Muscle layer of duodenum (tissue), 2 donors: ENCODE measurements at regions not wholly inside any gene's neighbourhood (a gene's known extent, or its start where the extent isn't known, plus 50 kb on each side); places are given as distances from the start of the nearest gene placed in this dataset.

ENCODE experiments used
- H3K27ac ChIP-seq: one replicate; pipeline ENCODE4 v1.7.0; 2013; ENCODE audit warnings: mild to moderate bottlenecking, low read length
- H3K27me3 ChIP-seq: one replicate; pipeline ENCODE4 v1.7.0; 2013; ENCODE audit warnings: low read depth, mild to moderate bottlenecking, control low read depth, low read length
- H3K36me3 ChIP-seq, 2 donors: one replicate each; pipeline ENCODE4 v1.7.0; 2013; ENCODE audit warnings: low read length in 2 of 2, control low read depth in 1 of 2, mild to moderate bottlenecking in 1 of 2; ENCODE audit not compliant: insufficient read depth in 2 of 2, control insufficient read depth in 1 of 2
- H3K4me1 ChIP-seq, 2 donors: one replicate each; pipeline ENCODE4 v1.7.0; 2013; ENCODE audit warnings: low read length in 2 of 2, mild to moderate bottlenecking in 2 of 2, control low read depth in 1 of 2, moderate library complexity in 1 of 2; ENCODE audit not compliant: insufficient read depth in 2 of 2, control insufficient read depth in 1 of 2
- H3K4me3 ChIP-seq, 2 donors: one replicate each; pipeline ENCODE4 v1.7.0; 2013; ENCODE audit warnings: low read length in 2 of 2, low read depth in 1 of 2, mild to moderate bottlenecking in 1 of 2
- H3K9me3 ChIP-seq, 2 donors: one replicate each; pipeline ENCODE4 v1.7.0; 2013; ENCODE audit warnings: low read length in 2 of 2, control low read depth in 1 of 2, mild to moderate bottlenecking in 1 of 2; ENCODE audit not compliant: control insufficient read depth in 1 of 2
- donor health status: healthy.

DNA sequence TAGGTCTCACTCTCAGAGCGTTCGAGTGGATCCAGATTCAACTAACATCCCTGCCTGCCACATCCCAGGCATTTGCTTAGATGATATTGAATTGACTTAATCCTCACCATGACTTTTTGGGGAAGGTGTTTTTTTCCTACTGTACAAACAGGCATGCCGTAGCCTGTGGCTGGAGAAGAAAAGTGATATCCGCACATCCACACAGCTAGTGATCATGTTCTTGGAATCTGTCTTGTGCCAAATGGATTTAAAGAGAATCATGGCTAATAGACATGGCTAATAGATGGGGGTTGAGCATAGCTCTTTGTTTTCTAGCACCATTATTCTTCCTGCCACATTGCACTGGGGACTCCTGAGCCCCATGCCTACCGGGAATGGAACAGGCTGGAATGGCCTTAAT, 82.1 kb upstream of the THY1 start:
- Histone ChIP-seq H3K4me3 (no peak overlapping the region), H3K27ac (no peak overlapping the region), H3K4me1 (no peaks in the 10 kb centered on the region), H3K27me3 (no peaks in the 10 kb centered on the region), H3K36me3 (no peaks in the 10 kb centered on the region), H3K9me3 (no peaks in the 10 kb centered on the region)

GRCh38 chr11:119504371-119504770, 81.4 kb upstream of the THY1 start:
- Histone ChIP-seq H3K4me1 (no peaks in the 10 kb centered on the region), H3K36me3 (no peaks in the 10 kb centered on the region), H3K27me3 (no peaks in the 10 kb centered on the region), H3K4me3 (no peak overlapping the region), H3K27ac (no peak overlapping the region), H3K9me3 (no peaks in the 10 kb centered on the region)

DNA sequence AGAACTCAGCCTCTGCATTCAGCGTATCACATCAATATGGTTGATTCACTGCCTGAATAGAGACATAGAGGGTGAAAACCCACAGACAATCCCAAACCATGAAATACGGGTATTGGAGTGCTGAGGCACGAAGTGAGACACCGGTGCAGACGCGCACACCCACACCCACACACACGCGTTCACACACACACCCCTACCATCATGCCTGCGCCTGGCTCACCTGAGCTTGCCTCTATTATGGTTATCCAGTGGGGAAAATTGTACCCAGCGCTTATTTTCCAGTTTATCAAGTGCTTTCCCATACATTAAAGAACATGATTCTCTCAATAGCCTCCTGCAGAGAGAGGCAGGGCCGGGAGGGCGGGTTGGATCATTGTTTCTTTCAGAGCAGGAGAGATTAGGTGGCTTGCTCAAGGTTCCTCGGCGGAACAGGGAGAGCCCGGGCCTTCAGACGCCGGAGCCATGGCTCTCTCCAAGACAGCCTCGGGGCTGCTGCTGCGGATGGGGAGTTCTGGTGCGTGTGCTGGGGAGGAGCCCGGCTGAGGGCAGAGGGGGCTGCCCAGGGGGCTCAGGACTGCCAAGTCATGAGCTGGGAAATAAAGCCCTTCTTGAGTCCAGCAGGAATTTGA, 78.9 kb upstream of the THY1 start:
- no peaks in the 10 kb centered on the region for H3K36me3 ChIP-seq
- no peaks in the 10 kb centered on the region for H3K9me3 ChIP-seq
- no peaks in the 10 kb centered on the region for H3K27me3 ChIP-seq
- no peak overlapping the region for H3K27ac ChIP-seq
- H3K4me1 ChIP-seq = no peaks in the 10 kb centered on the region
- no peak overlapping the region for H3K4me3 ChIP-seq

DNA sequence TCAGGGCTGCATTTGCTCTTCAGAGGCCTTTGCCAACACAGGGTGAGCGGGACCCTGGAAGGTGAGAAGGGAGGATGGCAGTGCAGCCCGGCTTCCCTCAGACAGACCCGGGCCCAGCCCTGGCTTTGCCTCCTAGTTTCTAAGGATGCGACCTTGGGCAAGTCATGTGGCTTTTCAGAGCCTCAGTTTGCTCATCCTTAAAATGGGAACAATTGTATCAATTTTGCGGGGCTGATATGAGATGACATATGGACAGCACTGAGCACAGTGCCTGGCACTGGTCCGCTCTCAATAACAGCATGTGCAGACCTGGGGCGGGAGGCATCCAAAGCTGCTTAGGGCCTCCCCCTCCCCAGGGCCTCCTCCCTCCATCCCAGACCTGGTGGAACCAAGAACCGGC, 74.7 kb upstream of the THY1 start:
- no peaks in the 10 kb centered on the region for H3K4me1 ChIP-seq
- no peak overlapping the region for H3K4me3 ChIP-seq
- no peaks in the 10 kb centered on the region for H3K36me3 ChIP-seq

GRCh38 chr11:119496997-119497396, 74.0 kb upstream of the THY1 start:
- H3K36me3 ChIP-seq = no peaks in the 10 kb centered on the region
- H3K27me3 ChIP-seq = no peaks in the 10 kb centered on the region
- H3K27ac ChIP-seq = no peak overlapping the region
- no peaks in the 10 kb centered on the region for H3K9me3 ChIP-seq
- H3K4me3 ChIP-seq = no peak overlapping the region
- H3K4me1 ChIP-seq = no peaks in the 10 kb centered on the region

More for the DNA sequence above, 74.7 kb upstream of the THY1 start:
- H3K27ac ChIP-seq = no peak overlapping the region
- no peaks in the 10 kb centered on the region for H3K9me3 ChIP-seq
- no peaks in the 10 kb centered on the region for H3K27me3 ChIP-seq

- Histone ChIP-seq H3K27ac (no peak overlapping the region), H3K36me3 (no peaks in the 10 kb centered on the region), H3K4me3 (no peak overlapping the region), H3K4me1 (no peaks in the 10 kb centered on the region), H3K27me3 (no peaks in the 10 kb centered on the region), H3K9me3 (no peaks in the 10 kb centered on the region)
Measured at GRCh38 chr11:119496469-119496868, 73.5 kb upstream of the THY1 start.

GRCh38 chr11:119493712-119494111, 70.7 kb upstream of the THY1 start:
- Histone ChIP-seq H3K4me3 (no peak overlapping the region), H3K4me1 (no peaks in the 10 kb centered on the region), H3K27ac (no peak overlapping the region), H3K36me3 (no peaks in the 10 kb centered on the region), H3K9me3 (no peaks in the 10 kb centered on the region), H3K27me3 (no peaks in the 10 kb centered on the region)

DNA sequence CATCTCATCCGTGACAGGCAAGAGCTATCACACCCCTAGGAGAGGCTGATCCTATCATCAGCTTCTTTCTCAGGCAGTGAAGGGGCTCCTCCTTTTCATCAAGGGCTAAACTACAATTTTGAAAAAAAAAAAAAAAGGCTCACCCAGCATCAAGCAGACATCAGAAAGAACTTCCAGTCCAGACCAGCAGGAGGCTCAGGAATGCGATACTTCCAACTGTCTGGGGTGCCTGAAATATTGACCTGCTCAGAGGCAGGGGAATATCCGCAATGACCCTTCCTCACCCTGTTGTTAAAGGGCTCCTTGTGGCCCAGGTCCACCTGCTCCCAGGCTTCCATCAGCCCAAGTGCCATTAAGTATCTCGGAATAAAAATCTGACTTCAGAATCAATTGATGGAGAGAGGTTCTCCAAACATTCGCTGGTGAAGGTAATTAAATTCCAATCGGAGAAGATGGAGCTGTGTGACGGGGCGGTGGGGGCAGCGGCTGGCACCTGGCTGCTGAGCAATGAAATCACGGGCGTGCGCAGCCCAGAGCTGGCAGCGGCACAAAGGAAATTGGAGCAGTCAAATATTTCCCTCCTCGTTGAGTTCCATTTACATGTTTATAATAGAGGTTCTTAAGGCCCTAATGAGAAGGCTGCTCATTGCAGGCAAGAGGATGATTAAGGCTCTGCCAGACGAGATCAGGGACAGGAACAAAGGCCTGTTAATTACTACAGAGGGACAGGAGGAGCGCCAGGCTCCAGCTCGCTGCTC, 69.0 kb upstream of the THY1 start:
- H3K9me3 ChIP-seq = no peaks in the 10 kb centered on the region

GRCh38 chr11:119490253-119491006, 67.5 kb upstream of the THY1 start:
- no peaks in the 10 kb centered on the region for H3K36me3 ChIP-seq
- H3K9me3 ChIP-seq = no peaks in the 10 kb centered on the region
- H3K4me3 ChIP-seq = no peak overlapping the region
- no peaks in the 10 kb centered on the region for H3K4me1 ChIP-seq
- no peaks in the 10 kb centered on the region for H3K27me3 ChIP-seq
- H3K27ac ChIP-seq = no peak overlapping the region

More for the DNA sequence above, 69.0 kb upstream of the THY1 start:
- no peak overlapping the region for H3K4me3 ChIP-seq
- H3K27me3 ChIP-seq = no peaks in the 10 kb centered on the region
- H3K27ac ChIP-seq = no peak overlapping the region
- no peaks in the 10 kb centered on the region for H3K4me1 ChIP-seq
- H3K36me3 ChIP-seq = no peaks in the 10 kb centered on the region

GRCh38 chr11:119489087-119489486, 66.1 kb upstream of the THY1 start:
- Histone ChIP-seq H3K9me3 (no peaks in the 10 kb centered on the region), H3K36me3 (no peaks in the 10 kb centered on the region), H3K27ac (no peak overlapping the region), H3K4me3 (no peak overlapping the region), H3K27me3 (no peaks in the 10 kb centered on the region), H3K4me1 (no peaks in the 10 kb centered on the region)

- Histone ChIP-seq H3K4me1 (no peaks in the 10 kb centered on the region), H3K27me3 (no peaks in the 10 kb centered on the region), H3K36me3 (no peaks in the 10 kb centered on the region), H3K27ac (no peak overlapping the region), H3K4me3 (no peak overlapping the region), H3K9me3 (no peaks in the 10 kb centered on the region)
Measured at GRCh38 chr11:119488256-119488995, 65.5 kb upstream of the THY1 start.
